OCI-LY3 (cell line): ENCODE measurements at regions not wholly inside any gene's neighbourhood (a gene's known extent, or its start where the extent isn't known, plus 50 kb on each side); places are given as distances from the start of the nearest gene placed in this dataset.

ENCODE experiments used
- EZH2phosphoT487 ChIP-seq: fragments of 200-600 bp; shearing (Covaris generic); IDR thresholded peaks from 2 replicates; pipeline ENCODE4 v1.6.1; 2018; ENCODE audit warnings: antibody characterized with exemption, mixed run types, low read depth
- TF ChIP-seq, protein P1 (sequence below): fragments of 200-600, 300-600 bp; sonication (generic); IDR thresholded peaks from 2 replicates; pipeline ENCODE4 v1.5.1; 2014; ENCODE audit warnings: antibody characterized with exemption, low read length, low read depth

DNA sequence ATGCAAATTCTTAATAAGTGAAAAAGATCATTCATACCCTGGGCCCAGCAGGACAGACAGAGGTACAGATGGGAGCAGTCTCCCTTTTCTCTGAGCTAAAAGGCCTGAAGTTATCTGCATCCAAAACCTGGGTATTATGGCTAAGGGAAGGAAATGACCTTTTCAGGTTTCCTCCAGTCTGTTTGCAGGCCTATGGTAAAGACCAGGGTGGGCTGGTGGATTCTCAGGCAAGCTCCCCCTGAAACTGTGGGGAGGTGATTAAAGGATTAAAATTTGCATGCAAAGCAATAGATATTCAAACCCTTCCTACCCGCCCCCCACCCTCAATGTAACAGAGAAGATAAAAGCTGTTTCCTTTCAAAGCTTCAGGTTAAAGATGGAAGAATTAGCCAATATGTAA lies 471.8 kb upstream of the RUNX1 start:
- TF ChIP-seq, protein P1, sequence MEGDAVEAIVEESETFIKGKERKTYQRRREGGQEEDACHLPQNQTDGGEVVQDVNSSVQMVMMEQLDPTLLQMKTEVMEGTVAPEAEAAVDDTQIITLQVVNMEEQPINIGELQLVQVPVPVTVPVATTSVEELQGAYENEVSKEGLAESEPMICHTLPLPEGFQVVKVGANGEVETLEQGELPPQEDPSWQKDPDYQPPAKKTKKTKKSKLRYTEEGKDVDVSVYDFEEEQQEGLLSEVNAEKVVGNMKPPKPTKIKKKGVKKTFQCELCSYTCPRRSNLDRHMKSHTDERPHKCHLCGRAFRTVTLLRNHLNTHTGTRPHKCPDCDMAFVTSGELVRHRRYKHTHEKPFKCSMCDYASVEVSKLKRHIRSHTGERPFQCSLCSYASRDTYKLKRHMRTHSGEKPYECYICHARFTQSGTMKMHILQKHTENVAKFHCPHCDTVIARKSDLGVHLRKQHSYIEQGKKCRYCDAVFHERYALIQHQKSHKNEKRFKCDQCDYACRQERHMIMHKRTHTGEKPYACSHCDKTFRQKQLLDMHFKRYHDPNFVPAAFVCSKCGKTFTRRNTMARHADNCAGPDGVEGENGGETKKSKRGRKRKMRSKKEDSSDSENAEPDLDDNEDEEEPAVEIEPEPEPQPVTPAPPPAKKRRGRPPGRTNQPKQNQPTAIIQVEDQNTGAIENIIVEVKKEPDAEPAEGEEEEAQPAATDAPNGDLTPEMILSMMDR, result no peak
- TF ChIP-seq EZH2phosphoT487, result no peak
